GM12892 (cell line): ENCODE measurements at regions not wholly inside any gene's neighbourhood (a gene's known extent, or its start where the extent isn't known, plus 50 kb on each side); places are given as distances from the start of the nearest gene placed in this dataset.

ENCODE experiments used
- POLR2A ChIP-seq: IDR thresholded peaks from 2 replicates; pipeline ENCODE4 v1.6.1; 2011; ENCODE audit warnings: low read depth, low read length, control low read depth
- POLR2AphosphoS5 ChIP-seq: IDR thresholded peaks from 2 replicates; pipeline ENCODE4 v1.6.1; 2011; ENCODE audit warnings: low read depth, low read length, control low read depth

GRCh38 chr2:66382091-66382490 is 52.8 kb upstream of the MEIS1 start:
- no peak for TF ChIP-seq POLR2AphosphoS5
- TF ChIP-seq POLR2A, result no peak
